HCT116 (cell line): ENCODE measurements at regions not wholly inside any gene's neighbourhood (a gene's known extent, or its start where the extent isn't known, plus 50 kb on each side); places are given as distances from the start of the nearest gene placed in this dataset.

Experiments used
- ATAC-seq: fragments of 200-7000 bp; cut with Tn5 transposase; 2 replicates; pipeline ENCODE4 v1.9.1; 2020; ENCODE audit warnings: mild to moderate bottlenecking, moderate library complexity
- BruUV-seq: library from RNA; stranded (reverse); fragments of 400-500 nt; replicated peaks from 2 replicates; lab custom pipeline; 2021; lab: Mats Ljungman, UMichigan
- CTCF ChIA-PET: fragments of 300-600 bp; sonication (Branson Sonifier 250); formaldehyde crosslinking; loops from one replicate; lab custom pipeline; 2021; ENCODE audit warnings: antibody characterized with exemption; lab: Charles Lee
- POLR2A ChIA-PET: fragments of 300-600, 350-600 bp; sonication (Branson Sonifier 250); formaldehyde crosslinking; loops from one replicate; lab custom pipeline; 2021; ENCODE audit warnings: antibody characterized with exemption; lab: Charles Lee
- RAD21 ChIA-PET, 2 experiments: fragments of 300-600 bp; sonication (Branson Sonifier 250); formaldehyde crosslinking; loops; one replicate each; lab custom pipeline; 2023; ENCODE audit warnings: low total read pairs in 2 of 2; ENCODE audit not compliant: uncharacterized antibody in 2 of 2, unreplicated experiment in 2 of 2, low non-redundant PET in 1 of 2; lab: Charles Lee
- DNase-seq: peaks from one replicate; pipeline ENCODE4 v3.0.0-alpha.2; 2010; ENCODE audit warnings: low read depth, low spot score
- H2AFZ ChIP-seq: fragments of 200-600 bp; shearing (Covaris generic), sonication (generic); 2 replicates; pipeline ENCODE4 v1.6.1; 2017; ENCODE audit warnings: low read depth, mixed run types, mixed read lengths, antibody characterized with exemption, low read length; ENCODE audit not compliant: poor library complexity, severe bottlenecking
- H3K27ac ChIP-seq: 2 replicates; pipeline ENCODE4 v1.5.1; 2012; ENCODE audit warnings: low read depth, low read length
- H3K27me3 ChIP-seq: fragments of 200-600 bp; sonication (generic); 2 replicates; pipeline ENCODE4 v1.6.1; 2016; ENCODE audit warnings: mixed run types, low read length, mixed read lengths; ENCODE audit not compliant: insufficient read depth
- H3K36me3 ChIP-seq, 2 experiments: fragments of 200-500 bp in 1 of 2; fragments of 200-600 bp in 1 of 2; sonication (Bioruptor generic) in 1 of 2; sonication (generic) in 1 of 2; 2 replicates each; pipeline versions ENCODE4 v1.5.1 to v1.6.1; 2014 to 2016; ENCODE audit warnings: low read length in 2 of 2, inconsistent platforms in 1 of 2, mixed read lengths in 1 of 2, mixed run types in 1 of 2; ENCODE audit not compliant: insufficient read depth in 2 of 2, control insufficient read depth in 1 of 2
- H3K4me1 ChIP-seq, 2 experiments: fragments of 200-600 bp in 1 of 2; sonication (generic) in 1 of 2; 2 replicates each; pipeline versions ENCODE4 v1.5.1 to v1.6.1; 2012 to 2017; ENCODE audit warnings: low read length in 2 of 2, inconsistent platforms in 1 of 2, mild to moderate bottlenecking in 1 of 2, mixed read lengths in 1 of 2, mixed run types in 1 of 2, moderate library complexity in 1 of 2; ENCODE audit not compliant: insufficient read depth in 2 of 2, control insufficient read depth in 1 of 2
- H3K4me2 ChIP-seq: fragments of 200-600 bp; sonication (generic); 2 replicates; pipeline ENCODE4 v1.6.1; 2017; ENCODE audit warnings: mixed run types, low read length, mixed read lengths
- H3K4me3 ChIP-seq, 2 experiments: fragments of 200-600 bp in 1 of 2; sonication (generic) in 1 of 2; replicated peaks in 1 of 2; 2 replicates each; pipeline ENCODE4 v1.5.1; 2011 to 2016; ENCODE audit warnings: low read length in 2 of 2, control low read depth in 1 of 2, low read depth in 1 of 2, mild to moderate bottlenecking in 1 of 2, mixed read lengths in 1 of 2, mixed run types in 1 of 2
- H3K79me2 ChIP-seq: fragments of 200-600 bp; sonication (generic); 2 replicates; pipeline ENCODE4 v1.6.1; 2017; ENCODE audit warnings: mild to moderate bottlenecking, mixed run types, low read length, moderate library complexity, mixed read lengths; ENCODE audit not compliant: insufficient read depth
- H3K9ac ChIP-seq: fragments of 200-600 bp; sonication (generic); 2 replicates; pipeline ENCODE4 v1.6.1; 2016; ENCODE audit warnings: low read length, mixed read lengths
- H3K9me2 ChIP-seq: fragments of 200-600 bp; sonication (generic), shearing (Covaris generic); 2 replicates; pipeline ENCODE4 v1.6.1; 2017; ENCODE audit warnings: mixed run types, mild to moderate bottlenecking, moderate library complexity; ENCODE audit not compliant: insufficient read depth
- H3K9me3 ChIP-seq, 2 experiments: fragments of 200-500 bp in 1 of 2; fragments of 200-600 bp in 1 of 2; sonication (Bioruptor generic) in 1 of 2; sonication (generic) in 1 of 2; 2 replicates each; pipeline ENCODE4 v1.6.1; 2014 to 2017; ENCODE audit warnings: low read length in 2 of 2, mixed read lengths in 2 of 2, inconsistent platforms in 1 of 2, low read depth in 1 of 2, mild to moderate bottlenecking in 1 of 2, mixed run types in 1 of 2, moderate library complexity in 1 of 2; ENCODE audit not compliant: control insufficient read depth in 1 of 2, insufficient read depth in 1 of 2
- H4K20me1 ChIP-seq: fragments of 200-600 bp; sonication (generic), shearing (Covaris generic); 2 replicates; pipeline ENCODE4 v1.6.1; 2017; ENCODE audit warnings: mixed run types, mild to moderate bottlenecking, moderate library complexity; ENCODE audit not compliant: insufficient read depth
- ATF3 ChIP-seq: IDR thresholded peaks from 2 replicates; pipeline ENCODE4 v1.6.1; 2012
- CBX3 ChIP-seq: IDR thresholded peaks from 2 replicates; pipeline ENCODE4 v1.6.1; 2012; ENCODE audit warnings: low read depth
- CEBPB ChIP-seq: IDR thresholded peaks from 2 replicates; pipeline ENCODE4 v1.6.1; 2012; ENCODE audit warnings: low read depth
- EGR1 ChIP-seq: IDR thresholded peaks from 2 replicates; pipeline ENCODE4 v1.6.1; 2012; ENCODE audit warnings: low read depth
- ELF1 ChIP-seq: IDR thresholded peaks from 2 replicates; pipeline ENCODE4 v1.6.1; 2012; ENCODE audit warnings: low read depth, borderline replicate concordance
- EZH2phosphoT487 ChIP-seq: fragments of 200-600 bp; IDR thresholded peaks from 2 replicates; pipeline ENCODE4 v1.6.1; 2018; ENCODE audit warnings: antibody characterized with exemption, borderline replicate concordance
- FOSL1 ChIP-seq: IDR thresholded peaks from 2 replicates; pipeline ENCODE4 v1.6.1; 2012; ENCODE audit warnings: low read depth
- JUND ChIP-seq: IDR thresholded peaks from 2 replicates; pipeline ENCODE4 v1.6.1; 2012
- POLR2A ChIP-seq: IDR thresholded peaks from 2 replicates; pipeline ENCODE4 v1.7.0; 2011; ENCODE audit warnings: borderline replicate concordance; ENCODE audit not compliant: insufficient read depth, insufficient read length; ENCODE audit errors: extremely low read depth
- POLR2AphosphoS5 ChIP-seq: IDR thresholded peaks from 2 replicates; pipeline ENCODE4 v1.6.1; 2011; ENCODE audit warnings: mild to moderate bottlenecking, low read depth, low read length, moderate library complexity
- RAD21 ChIP-seq: IDR thresholded peaks from 2 replicates; pipeline ENCODE4 v1.6.1; 2012; ENCODE audit warnings: low read depth, mild to moderate bottlenecking
- SIN3A ChIP-seq: IDR thresholded peaks from 2 replicates; pipeline ENCODE4 v1.6.1; 2012; ENCODE audit warnings: low read depth
- SP1 ChIP-seq: IDR thresholded peaks from 2 replicates; pipeline ENCODE4 v1.6.1; 2012; ENCODE audit warnings: low read depth
- TCF7L2 ChIP-seq: IDR thresholded peaks from 2 replicates; pipeline ENCODE4 v1.7.0; 2011; ENCODE audit warnings: borderline replicate concordance, inconsistent platforms; ENCODE audit not compliant: insufficient read depth, insufficient read length; ENCODE audit errors: extremely low read depth
- YY1 ChIP-seq: IDR thresholded peaks from 2 replicates; pipeline ENCODE4 v1.6.1; 2011; ENCODE audit warnings: low read length, low read depth, moderate library complexity, mild to moderate bottlenecking; ENCODE audit not compliant: insufficient replicate concordance; ENCODE audit errors: extremely low read depth
- ZBTB33 ChIP-seq: IDR thresholded peaks from 2 replicates; pipeline ENCODE4 v1.6.1; 2011; ENCODE audit warnings: mild to moderate bottlenecking, low read length, moderate library complexity; ENCODE audit not compliant: insufficient replicate concordance; ENCODE audit errors: extremely low read depth
- ZFX ChIP-seq: fragments of 450-650 bp; IDR thresholded peaks from 2 replicates; pipeline ENCODE4 v1.6.1; 2017
- intact Hi-C: fragments of 100-400 bp; cut with micrococcal nuclease; formaldehyde crosslinking; loops from 2 replicates; pipeline ENCODE4 v1.10.0; 2022
- TF ChIP-seq, protein P1 (sequence below): IDR thresholded peaks from 2 replicates; pipeline ENCODE4 v1.6.1; 2012; ENCODE audit warnings: low read depth
- TF ChIP-seq, protein P2 (sequence below), 3 experiments: fragments of 200-600 bp in 1 of 3; sonication (generic) in 1 of 3; IDR thresholded peaks in 2 of 3; conservative IDR thresholded peaks in 1 of 3; 2 replicates each; pipeline ENCODE4 v1.5.1; 2012 to 2017; ENCODE audit warnings: low read depth in 2 of 3, low read length in 2 of 3, antibody characterized with exemption in 1 of 3, borderline replicate concordance in 1 of 3, control low read depth in 1 of 3, mild to moderate bottlenecking in 1 of 3, mixed read lengths in 1 of 3, mixed run types in 1 of 3, moderate library complexity in 1 of 3; ENCODE audit not compliant: insufficient read depth in 1 of 3

GRCh38 chr9:10753474-10753873, 140.7 kb upstream of the PTPRD start:
- no peak overlapping the region for H3K9ac ChIP-seq

More at GRCh38 chr9:10753474-10753873, 140.7 kb upstream of the PTPRD start:
- Histone ChIP-seq H3K79me2 (no peaks in the 10 kb centered on the region), H3K4me1 (no peaks in the 10 kb centered on the region), H2AFZ (no peak overlapping the region), H3K9me3 (peaks cover 4 to 6% of the 10 kb centered on the region in 2 experiments; a peak in 2 of 4 replicates), H3K27me3 (no peaks in the 10 kb centered on the region), H4K20me1 (no peaks in the 10 kb centered on the region), H3K4me3 (no peak overlapping the region), H3K9me2 (no peaks in the 10 kb centered on the region), H3K36me3 (no peaks in the 10 kb centered on the region), H3K27ac (no peak overlapping the region), H3K4me2 (no peak overlapping the region)
- TF ChIP-seq EZH2phosphoT487 (no peak), CBX3 (no peak), ZFX (no peak), POLR2A (no peak), TCF7L2 (no peak), YY1 (no peak), CEBPB (no peak), ELF1 (no peak), POLR2AphosphoS5 (no peak), SP1 (no peak), FOSL1 (no peak), SIN3A (no peak), RAD21 (no peak), EGR1 (no peak), ATF3 (no peak), JUND (no peak), ZBTB33 (no peak)
- TF ChIP-seq, protein P1, sequence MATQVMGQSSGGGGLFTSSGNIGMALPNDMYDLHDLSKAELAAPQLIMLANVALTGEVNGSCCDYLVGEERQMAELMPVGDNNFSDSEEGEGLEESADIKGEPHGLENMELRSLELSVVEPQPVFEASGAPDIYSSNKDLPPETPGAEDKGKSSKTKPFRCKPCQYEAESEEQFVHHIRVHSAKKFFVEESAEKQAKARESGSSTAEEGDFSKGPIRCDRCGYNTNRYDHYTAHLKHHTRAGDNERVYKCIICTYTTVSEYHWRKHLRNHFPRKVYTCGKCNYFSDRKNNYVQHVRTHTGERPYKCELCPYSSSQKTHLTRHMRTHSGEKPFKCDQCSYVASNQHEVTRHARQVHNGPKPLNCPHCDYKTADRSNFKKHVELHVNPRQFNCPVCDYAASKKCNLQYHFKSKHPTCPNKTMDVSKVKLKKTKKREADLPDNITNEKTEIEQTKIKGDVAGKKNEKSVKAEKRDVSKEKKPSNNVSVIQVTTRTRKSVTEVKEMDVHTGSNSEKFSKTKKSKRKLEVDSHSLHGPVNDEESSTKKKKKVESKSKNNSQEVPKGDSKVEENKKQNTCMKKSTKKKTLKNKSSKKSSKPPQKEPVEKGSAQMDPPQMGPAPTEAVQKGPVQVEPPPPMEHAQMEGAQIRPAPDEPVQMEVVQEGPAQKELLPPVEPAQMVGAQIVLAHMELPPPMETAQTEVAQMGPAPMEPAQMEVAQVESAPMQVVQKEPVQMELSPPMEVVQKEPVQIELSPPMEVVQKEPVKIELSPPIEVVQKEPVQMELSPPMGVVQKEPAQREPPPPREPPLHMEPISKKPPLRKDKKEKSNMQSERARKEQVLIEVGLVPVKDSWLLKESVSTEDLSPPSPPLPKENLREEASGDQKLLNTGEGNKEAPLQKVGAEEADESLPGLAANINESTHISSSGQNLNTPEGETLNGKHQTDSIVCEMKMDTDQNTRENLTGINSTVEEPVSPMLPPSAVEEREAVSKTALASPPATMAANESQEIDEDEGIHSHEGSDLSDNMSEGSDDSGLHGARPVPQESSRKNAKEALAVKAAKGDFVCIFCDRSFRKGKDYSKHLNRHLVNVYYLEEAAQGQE = no peak
- TF ChIP-seq, protein P2, sequence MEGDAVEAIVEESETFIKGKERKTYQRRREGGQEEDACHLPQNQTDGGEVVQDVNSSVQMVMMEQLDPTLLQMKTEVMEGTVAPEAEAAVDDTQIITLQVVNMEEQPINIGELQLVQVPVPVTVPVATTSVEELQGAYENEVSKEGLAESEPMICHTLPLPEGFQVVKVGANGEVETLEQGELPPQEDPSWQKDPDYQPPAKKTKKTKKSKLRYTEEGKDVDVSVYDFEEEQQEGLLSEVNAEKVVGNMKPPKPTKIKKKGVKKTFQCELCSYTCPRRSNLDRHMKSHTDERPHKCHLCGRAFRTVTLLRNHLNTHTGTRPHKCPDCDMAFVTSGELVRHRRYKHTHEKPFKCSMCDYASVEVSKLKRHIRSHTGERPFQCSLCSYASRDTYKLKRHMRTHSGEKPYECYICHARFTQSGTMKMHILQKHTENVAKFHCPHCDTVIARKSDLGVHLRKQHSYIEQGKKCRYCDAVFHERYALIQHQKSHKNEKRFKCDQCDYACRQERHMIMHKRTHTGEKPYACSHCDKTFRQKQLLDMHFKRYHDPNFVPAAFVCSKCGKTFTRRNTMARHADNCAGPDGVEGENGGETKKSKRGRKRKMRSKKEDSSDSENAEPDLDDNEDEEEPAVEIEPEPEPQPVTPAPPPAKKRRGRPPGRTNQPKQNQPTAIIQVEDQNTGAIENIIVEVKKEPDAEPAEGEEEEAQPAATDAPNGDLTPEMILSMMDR (IDR thresholded peaks at IDR 0.05 in 2 of 3, conservative IDR thresholded peaks at IDR 0.05 in 1 of 3; ENCODE audit: borderline replicate concordance in 1 of 3, insufficient read depth in 1 of 3, low read depth in 2 of 3, low read length in 2 of 3) = no peak
- DNase-seq = no peak
- ChIA-PET CTCF (no interaction called here), POLR2A (no interaction called here), RAD21 (no interaction called here)
- no TSS peak for BruUV-seq
- intact Hi-C loops = no loop called here
- no peak for ATAC-seq
